Stimulated activated CD4-positive, alpha-beta T cell treated with anti-CD3 and anti-CD28 coated beads, Interleukin-12 subunit alpha, Interleukin-12 subunit beta, amount 100 ng/mL, for 4 hours (primary cell): ENCODE measurements at regions not wholly inside any gene's neighbourhood (a gene's known extent, or its start where the extent isn't known, plus 50 kb on each side); places are given as distances from the start of the nearest gene placed in this dataset.
"Not testable (repeated sequence)": the region's sequence is repeated elsewhere in the genome, so short reads cannot be mapped to it uniquely, and the experiment has no call there.

Experiments
- DNase-seq: peaks from one replicate; pipeline ENCODE4 v3.0.0-alpha.2; 2020

DNA sequence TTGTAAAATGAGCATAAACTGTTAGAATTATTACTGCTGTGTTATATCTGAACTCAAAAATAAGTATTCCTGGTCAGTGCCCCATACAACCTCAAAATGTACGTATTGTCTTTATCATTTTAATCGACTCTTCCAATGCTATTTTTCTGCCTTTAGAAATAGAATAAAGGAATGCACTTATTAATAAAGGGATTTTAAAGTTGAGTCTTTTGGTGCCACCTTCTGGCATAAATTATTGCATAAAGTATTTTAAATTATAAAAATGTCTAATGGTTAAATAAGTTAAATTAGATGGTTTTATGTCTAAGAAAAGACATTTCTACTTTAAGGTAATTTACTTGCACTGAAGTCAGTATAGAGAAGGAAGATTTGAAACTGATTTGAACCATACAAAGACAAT lies 424.0 kb upstream of the NDST4 start:
- DNase-seq: no peak

DNA sequence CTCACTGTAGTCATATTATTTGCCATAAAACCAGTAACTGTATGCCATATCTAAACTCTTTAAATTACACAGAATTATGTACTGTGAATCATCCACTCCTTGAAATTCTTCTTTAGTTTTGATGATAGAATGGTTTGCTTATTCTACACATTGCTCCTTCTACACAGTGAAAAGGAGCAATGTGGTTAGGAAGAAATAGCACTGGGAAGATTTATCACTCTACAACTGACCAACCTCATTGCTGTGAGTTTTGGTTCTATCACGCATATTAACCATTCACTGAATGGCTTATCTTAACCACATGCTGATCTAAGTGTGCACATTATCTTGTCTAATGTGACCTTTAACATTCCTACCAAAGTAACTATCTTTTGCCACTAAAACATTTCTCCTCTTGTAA lies 415.7 kb upstream of the NDST4 start:
- no peak for DNase-seq

DNA sequence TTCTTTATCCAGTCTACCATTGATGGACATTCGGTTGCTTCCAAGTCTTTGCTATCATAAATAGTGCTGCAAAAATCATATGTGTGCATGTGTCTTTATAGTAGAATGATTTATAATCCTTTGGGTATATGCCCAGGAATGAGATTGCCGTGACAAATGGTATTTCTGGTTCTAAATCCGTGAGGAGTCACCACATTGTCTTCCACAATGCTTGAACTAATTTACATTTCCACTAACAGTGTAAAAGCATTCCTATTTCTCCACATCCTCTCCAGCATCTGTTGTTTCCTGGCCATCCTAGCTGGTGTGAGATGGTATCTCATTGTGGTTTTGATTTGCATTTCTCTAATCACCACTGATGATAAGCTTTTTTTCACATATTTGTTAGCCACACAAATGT lies 406.1 kb upstream of the NDST4 start:
- not testable (repeated sequence) for DNase-seq

DNA sequence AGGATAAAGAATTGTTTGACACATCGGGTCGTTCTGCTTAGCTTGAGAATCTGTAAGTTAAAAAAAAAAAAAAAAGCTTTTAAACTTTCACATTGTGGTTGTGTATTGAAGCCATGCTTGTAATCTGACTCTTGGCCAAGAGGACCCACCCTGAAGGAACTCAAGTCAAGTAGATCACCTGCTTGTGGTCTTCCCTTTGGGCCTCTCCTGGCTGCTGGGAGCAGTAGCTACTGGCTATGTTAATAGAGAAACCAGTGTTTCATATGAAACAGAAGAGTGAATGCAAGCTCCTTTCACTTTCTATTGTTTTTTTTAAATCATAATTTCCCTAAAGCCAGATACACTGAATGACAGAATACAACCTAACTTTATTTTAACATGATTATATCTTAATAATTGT lies 402.4 kb upstream of the NDST4 start:
- no peak for DNase-seq

DNA sequence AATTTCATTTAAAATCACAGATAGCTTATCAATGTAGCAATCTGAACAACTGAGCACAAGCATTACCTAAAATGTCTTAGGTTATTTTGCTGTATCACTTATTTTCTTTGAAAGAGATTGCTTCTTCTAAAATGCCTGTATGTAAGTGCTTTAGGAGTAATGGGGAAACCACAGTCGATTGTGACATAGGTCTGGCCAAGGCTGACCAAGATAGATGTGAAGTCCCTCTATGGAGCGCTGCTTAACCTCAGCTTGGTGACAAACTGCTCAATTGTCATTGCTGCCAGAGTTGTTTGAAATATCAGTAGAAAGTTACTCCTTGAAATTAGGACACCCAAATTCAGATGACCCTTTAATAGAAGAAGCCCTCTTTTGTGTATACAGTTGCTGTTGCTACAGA lies 401.9 kb upstream of the NDST4 start:
- DNase-seq: no peak

DNA sequence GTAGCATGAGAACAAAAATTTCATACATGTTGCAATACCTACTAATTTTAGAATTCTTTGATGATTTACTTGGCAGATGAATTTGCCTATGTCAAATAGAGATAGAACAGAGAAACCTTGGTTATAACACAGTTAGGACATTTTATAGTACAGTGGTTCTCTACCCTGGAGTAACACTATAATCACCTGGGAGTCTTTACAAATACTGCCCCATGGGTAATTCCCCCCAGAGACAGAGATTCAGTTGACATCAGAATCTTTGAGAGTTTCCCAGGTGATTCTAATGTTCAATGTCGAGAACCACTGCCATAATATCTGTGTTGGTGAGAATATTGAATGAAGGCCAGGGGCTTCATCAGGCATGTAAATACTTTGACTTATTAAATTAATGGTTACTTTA lies 401.3 kb upstream of the NDST4 start:
- no peak for DNase-seq

DNA sequence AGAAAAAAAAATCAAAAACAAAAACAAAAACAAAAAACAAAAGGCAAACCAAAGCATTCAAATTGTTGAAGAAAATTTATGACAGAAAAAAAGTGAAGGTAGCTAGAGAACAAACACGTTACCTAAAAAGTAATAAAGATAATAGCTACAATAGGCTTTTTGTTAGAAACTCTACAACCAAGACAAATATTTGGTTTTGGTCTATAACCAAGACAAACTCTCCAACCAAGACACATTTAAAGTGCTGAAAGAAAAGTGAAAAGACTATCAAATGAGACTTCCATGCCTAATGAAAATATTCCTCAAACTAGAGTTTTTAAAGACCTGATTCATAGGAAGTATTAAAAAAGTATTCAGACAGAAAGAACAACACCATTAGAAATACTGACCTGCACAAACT lies 391.9 kb upstream of the NDST4 start:
- no peak for DNase-seq

DNA sequence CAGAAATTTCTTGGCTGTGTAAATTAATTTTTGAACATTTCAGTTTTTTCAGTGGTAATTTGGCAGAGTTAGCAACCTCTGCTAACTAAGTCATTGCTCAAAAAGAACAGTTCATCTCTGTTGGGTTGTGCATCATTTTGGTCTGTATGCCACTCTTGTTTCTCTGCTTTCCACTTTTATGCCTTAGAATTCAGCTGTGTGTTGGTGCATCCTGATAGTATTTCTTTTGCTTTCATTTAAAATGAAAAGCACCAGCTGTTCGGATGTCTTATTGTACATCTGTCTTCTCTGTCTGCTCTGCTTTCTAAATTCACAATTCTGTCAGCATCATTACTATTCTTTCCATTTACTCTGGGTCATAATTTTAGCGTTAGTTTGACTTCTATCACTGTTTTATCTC lies 388.2 kb upstream of the NDST4 start:
- no peak for DNase-seq

DNA sequence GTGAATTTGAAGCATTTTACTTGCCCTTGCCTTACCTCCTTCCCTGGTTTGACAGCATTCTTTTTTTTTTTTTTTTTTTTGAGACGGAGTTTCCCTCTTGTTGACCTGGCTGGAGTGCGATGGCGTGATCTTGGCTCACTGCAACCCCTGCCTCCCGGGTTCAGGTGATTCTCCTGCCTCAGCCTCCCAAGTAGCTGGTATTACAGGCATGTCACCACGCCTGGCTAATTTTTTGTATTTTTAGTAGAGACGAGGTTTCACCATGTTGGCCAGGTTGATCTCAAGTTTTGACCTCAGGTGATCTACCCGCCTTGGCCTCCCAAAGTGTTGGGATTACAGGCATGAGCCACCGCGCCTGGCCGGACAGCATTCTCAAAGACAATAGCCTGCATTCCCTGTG lies 380.4 kb upstream of the NDST4 start:
- DNase-seq: not testable (repeated sequence)

DNA sequence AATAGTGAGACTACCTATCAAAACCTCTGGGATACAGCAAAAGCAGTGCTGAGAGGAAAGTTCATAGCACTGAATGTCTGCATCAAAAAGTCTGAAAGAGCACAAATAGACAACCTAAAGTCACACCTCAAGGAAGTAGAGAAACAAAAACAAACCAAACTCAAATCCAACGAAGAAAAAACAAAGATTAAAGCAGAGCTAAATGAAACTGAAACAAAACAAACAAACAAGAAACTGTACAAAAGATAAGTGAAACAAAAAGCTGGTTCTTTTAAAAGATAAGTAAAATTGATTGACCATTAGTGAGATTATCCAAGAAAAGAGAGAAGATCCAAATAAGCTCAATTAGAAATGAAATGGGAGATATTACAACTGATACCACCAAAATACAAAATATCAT lies 378.3 kb upstream of the NDST4 start:
- DNase-seq: no peak

DNA sequence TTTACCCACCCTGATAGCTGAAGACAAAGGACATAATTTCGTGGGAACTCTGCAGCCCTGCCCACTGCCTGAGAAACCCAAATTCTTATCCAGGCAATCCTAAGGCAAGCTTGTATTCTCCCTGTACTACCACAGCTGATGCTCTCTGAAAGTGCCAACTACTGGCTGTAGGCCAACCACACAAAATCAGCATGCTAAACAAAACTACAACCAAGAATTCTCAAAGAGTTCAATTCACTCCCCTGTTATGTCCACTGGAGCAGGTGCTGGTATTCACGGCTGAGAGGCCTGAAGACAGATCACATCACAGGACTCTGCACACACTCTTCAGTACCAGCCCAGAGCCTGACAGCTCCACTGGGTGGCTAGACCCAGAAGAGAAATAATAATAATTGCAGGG lies 375.9 kb upstream of the NDST4 start:
- no peak for DNase-seq

DNA sequence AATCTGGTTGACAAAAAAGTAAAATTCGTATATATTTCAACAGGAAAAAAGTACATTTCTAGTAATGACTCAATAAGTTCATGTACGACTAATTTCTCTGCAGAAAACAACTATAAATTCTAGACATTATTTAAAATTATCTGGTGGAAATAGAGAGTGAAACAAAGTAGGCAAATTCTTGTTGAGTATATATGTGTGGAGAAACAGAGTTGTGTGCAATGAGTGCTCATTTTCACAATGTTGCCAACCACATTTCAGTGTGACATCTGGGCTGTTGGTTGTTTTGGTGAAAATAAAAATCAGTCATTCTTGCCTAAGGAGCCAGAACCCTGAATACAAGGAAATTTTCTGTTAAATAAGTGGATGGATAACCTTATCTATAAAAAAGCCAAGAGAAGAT lies 372.0 kb upstream of the NDST4 start:
- DNase-seq: no peak

DNA sequence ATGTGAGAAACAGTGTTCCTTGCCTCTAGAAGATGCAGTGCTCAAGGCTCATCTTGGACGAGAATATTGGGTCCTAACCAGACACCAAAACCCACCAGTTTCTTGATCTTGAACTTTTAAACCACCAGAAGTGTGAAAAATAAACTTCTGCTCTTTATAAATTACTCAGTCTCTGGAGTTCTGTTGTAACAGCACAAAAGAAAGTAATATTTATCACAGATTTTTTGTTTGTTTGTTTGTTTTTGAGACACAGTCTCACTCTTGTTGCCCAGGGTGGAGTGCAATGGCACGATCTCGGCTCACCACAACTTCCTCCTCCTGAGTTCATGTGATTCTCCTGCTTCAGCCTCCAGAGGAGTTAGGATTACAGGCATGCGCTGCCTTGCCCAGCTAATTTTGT lies 371.1 kb upstream of the NDST4 start:
- DNase-seq: no peak

DNA sequence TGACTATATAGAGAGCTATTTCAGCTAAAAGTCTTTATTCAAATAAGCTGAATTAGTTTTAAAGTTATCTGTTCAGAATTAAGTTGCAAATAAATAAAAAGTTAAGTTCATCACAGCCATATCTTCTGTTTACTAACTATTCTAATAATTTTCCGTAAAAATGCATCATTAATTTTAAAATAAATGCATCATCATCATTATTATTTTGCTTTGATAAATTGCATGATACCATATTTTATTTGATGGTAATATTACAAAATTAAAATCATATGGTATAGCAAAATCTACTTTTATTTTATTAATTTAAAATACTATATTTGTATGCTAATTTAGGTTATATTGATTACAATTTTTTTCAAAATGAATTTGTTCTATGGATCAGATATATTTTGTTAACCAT lies 357.3 kb upstream of the NDST4 start:
- DNase-seq: no peak

DNA sequence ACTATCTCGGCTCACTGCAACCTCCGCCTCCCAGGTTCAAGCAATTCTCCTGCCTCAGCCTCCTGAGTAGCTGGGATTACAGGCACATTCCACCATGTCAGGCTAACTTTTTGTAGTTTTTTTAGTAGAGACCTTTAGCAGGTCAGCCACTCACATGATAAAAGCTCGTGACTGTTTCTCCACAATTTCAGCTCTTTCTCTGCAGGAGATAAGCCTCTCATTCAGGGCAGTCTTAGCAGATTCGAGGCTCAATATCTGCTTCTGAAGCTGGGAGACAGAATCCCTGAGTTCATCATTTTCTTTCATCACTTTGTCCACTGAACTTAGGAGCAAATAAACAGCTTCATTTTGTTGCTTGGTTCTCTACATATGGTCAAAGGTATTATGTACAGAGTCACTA lies 345.9 kb upstream of the NDST4 start:
- not testable (repeated sequence) for DNase-seq

DNA sequence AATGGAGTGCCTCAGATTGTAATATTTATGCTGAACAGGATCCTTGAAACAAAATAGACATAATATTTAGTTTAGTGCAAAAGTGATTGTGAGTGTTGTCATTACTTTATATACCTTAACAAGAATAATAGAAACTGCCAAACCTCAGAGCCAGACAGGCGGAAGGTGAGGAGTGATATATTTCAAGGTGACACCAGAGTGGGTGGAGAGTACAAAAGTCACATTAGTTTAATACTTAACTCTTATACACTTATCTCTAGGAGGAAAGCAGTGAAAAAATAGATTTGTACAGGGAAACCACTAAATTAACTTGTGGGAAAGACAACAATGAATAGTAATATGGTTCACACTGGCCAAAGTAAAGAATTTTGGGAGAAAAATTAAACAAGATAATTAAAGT lies 342.8 kb upstream of the NDST4 start:
- DNase-seq: no peak

DNA sequence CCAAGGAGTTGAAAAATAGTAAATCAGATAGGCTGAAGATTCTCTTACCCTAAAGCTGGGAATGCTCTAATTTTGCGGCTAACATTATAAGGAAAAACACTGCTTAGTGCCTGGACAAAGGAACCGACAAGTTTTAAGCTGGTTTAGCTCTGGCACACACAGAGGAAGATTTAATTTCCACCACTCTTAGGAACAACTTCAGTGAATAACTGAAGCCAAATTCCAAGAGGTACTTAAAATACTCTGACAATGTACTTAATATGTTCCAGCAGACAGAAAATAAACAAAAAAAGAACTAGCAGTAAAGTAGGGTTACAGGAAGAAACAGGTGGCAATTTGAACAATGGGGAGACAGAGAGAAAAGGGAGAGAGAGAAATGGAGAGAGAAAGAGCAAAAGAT lies 340.8 kb upstream of the NDST4 start:
- DNase-seq: no peak

DNA sequence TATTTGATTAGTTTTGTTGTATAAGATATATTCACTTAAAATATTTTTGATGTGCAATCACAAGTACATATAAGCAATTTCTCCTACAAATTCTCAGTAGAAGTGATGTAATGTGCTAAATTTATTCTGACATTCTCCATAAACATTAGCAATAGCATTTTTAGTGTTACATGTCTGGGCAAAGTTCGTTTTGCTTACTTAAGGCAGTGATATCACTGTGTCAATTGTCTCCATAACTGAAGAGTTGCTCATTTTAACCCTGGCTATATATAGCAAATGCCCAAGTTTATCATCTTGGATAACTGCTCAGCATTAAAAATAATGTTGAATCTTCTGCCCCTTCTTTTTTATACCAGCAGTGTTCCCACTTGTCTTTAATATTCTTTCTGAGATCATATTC lies 340.0 kb upstream of the NDST4 start:
- no peak for DNase-seq

DNA sequence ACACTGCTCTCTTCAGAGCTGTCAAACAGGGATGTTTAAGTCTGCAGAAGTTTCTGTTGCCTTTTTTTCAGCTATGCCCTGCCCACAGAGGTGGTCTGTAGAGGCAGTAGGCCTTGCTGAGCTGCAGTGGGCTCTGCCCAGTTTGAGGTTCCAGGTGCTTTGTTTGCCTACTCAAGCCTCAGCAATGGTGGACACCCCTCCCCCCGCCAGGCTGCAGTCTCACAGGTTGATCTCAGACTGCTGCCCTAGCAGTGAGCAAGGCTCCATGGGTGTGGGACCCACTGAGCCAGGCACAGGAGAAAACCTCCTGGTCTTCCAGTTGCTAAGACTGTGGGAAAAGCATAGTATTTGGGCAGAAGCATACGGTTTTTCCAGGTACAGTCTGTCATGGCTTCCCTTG lies 338.8 kb upstream of the NDST4 start:
- DNase-seq: not testable (repeated sequence)

DNA sequence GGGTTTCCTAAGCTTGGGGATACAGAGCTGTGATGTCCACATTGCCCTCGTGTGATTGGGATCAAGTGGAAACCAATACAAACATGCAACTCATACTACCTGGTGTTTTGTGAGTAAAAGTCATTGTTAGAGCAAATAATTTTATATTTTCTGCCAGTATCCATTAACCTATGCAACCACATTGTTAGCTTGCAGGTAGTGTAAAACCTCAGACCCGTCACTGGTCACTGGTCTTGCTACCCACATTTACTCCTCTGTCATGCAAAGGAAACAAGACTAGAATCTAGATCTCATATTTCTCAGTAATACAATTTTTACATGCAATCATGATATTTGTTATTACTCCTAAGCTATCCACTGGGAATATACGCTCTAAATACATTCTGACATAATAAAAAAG lies 324.3 kb upstream of the NDST4 start:
- no peak for DNase-seq

DNA sequence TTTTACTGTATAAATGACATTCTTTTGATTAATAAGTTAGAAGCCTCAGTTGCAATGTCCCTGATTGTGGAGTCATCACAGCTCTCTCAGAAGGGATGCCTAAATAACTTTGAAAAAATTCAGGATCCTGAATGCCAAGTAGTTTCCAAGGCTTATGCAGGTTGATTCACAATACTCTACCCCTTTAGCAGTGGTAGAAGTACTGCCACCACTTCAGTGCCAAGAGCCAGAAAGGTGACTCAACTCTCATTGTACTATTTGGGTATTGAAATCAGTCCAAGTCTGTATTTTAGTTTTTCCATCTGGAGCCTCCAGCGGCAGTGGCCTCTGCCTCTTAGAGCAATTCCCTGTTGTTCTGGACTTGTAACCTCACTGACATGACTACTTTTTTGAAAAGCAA lies 320.1 kb upstream of the NDST4 start:
- no peak for DNase-seq

DNA sequence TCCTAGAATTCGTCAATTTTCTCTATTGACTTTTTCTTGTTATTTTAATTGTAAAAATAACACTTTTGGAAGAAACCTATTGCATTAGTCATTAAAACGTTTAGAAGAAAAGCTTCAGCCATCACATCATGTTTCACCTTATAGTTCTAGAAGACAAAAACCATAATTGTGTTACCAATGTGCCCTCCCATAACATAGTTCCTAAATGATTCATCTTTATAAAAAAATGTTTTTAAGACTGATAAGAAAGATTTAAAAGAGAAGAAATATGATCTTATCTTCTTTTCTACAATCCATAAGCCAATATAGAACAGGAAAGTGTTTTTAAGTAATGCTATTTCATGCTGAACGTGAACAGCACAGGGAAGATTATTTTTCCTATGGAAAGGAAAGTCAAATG lies 316.6 kb upstream of the NDST4 start:
- no peak for DNase-seq

DNA sequence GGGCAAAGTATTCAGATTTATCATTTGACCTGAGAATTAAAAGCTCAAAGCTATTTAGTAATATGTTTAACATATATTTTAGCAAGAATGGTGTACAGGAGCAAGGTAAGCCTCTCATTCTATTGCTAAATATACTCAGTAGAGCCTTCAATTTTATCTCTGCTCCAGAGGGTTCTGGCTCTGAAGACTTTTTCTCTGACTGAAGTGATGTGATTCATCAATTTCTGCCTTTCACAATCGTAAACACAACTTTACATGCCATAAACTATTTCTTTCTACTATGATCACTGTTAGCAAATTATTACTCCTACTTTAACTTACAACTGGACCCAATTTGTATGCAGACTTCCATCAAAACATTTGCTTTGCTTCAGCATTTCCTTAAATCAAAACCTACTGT lies 315.0 kb upstream of the NDST4 start:
- DNase-seq: no peak

DNA sequence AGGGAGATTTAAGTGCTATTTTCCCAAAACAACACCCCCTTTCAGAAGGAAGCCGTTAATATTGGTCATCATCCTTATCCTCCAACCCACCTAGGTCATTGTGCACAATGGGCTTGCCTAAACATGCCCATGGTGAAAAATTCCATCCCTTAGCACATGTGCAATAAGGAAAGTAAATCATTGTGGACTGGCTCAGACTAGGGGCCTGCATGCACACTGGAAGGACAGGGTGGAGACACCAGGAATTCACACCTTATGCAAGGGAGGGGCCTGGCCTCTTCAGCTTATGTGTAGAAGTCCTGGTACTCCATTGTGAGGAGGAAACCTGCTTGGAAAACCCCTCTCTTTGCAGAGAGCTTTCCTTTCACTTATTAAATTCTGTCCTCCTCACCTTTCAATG lies 311.4 kb upstream of the NDST4 start:
- DNase-seq: no peak

DNA sequence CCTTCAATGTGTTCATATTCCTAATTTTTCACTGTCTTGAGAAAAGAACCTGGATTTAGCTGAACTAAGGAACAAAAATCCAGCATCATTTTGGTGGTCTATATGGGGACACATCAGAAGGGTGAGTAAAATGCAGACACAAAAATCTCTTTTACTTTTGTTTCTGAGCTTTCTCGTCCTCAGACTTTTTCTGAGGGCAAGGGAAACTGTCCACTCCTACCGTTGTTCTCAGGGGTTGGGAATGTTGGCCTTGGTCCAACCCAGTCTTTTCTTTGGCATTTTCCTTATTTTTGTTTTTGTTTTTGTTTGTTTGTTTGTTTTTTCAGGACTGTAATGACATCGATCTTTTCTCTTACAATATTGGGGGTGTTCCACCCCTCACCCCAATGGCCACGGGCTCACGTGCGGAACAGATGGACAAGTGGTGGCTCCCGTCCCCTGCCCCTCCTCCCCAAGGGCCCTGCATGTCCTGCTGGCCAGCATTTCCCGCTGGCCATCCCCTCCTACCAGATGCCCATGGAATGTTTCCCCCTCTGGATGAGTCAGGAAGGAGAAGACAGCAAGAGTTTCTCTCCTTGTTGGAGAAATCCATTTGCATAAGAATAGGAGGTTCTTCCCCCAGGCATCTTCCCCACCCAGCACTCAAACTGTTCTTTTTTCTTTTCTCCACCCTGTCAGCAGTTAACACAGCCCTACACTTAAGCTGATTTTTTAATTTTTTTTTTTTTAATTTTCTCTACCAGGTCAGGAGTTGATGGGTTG lies 305.4 kb upstream of the NDST4 start:
- DNase-seq: no peak

DNA sequence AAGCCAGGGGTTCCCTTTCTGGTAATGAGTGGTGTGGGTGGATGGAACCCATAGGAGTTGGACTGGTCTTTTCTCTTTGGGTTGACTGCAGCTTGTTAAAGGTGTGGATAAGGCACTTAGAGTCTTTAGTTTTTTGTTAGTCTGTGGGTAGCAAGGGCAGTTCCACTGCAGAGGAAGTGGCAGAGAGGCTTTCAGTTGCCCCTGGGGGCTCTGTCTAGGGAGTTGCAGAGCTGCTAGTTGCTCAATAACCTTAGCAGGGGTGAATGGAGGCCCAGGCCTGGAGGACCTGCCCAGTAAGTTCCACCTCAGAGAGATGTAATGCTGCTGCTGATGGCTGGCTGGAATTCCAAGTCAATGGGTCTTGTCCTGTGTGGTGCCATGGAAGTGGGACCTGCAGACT lies 282.6 kb upstream of the NDST4 start:
- DNase-seq: no peak
